Stimulated activated naive CD8-positive, alpha-beta T cell treated with anti-CD3 and anti-CD28 coated beads, Interleukin-15, amount 100 ng/mL, for 72 hours (primary cell): ENCODE measurements at regions not wholly inside any gene's neighbourhood (a gene's known extent, or its start where the extent isn't known, plus 50 kb on each side); places are given as distances from the start of the nearest gene placed in this dataset.
"Not testable (repeated sequence)": the region's sequence is repeated elsewhere in the genome, so short reads cannot be mapped to it uniquely, and the experiment has no call there.

Experiments used
- ATAC-seq: fragments of 150-1000 bp; cut with Tn5 transposase; 2 replicates; pipeline ENCODE4 v1.10.0; 2021; ENCODE audit warnings: mild to moderate bottlenecking, moderate library complexity
- DNase-seq, 2 donors: peaks; one replicate each; pipeline ENCODE4 v3.0.0; 2021 to 2022
- H3K27ac Mint-ChIP-seq, 2 donors: one replicate each; pipeline ENCODE4 v1.8.0; 2022; ENCODE audit warnings: mild to moderate bottlenecking in 2 of 2, mixed read lengths in 2 of 2, moderate library complexity in 2 of 2
- H3K27me3 Mint-ChIP-seq: one replicate; pipeline ENCODE4 v1.8.0; 2022; ENCODE audit warnings: mixed read lengths
- H3K4me1 Mint-ChIP-seq: one replicate; pipeline ENCODE4 v1.8.0; 2022; ENCODE audit warnings: mild to moderate bottlenecking, mixed read lengths
- H3K4me3 Mint-ChIP-seq, 2 donors: one replicate each; pipeline ENCODE4 v1.8.0; 2022; ENCODE audit warnings: mild to moderate bottlenecking in 2 of 2, mixed read lengths in 2 of 2, moderate library complexity in 1 of 2
- H3K9me3 Mint-ChIP-seq, 2 donors: one replicate each; pipeline ENCODE4 v1.8.0; 2022; ENCODE audit warnings: mixed read lengths in 2 of 2

GRCh38 chr4:81590596-81590995 lies 118.9 kb upstream of the RASGEF1B start:
- ATAC-seq (no peak), DNase-seq (no peak)
- H3K9me3 Mint-ChIP-seq: peaks cover 0 to 7% of the 10 kb centered on the region in 2 donors
- H3K27me3 Mint-ChIP-seq: no peaks in the 10 kb centered on the region
- H3K4me3 Mint-ChIP-seq: no peak overlapping the region
- H3K27ac Mint-ChIP-seq: no peak overlapping the region
- H3K4me1 Mint-ChIP-seq: peaks cover 10% of the 10 kb centered on the region

DNA sequence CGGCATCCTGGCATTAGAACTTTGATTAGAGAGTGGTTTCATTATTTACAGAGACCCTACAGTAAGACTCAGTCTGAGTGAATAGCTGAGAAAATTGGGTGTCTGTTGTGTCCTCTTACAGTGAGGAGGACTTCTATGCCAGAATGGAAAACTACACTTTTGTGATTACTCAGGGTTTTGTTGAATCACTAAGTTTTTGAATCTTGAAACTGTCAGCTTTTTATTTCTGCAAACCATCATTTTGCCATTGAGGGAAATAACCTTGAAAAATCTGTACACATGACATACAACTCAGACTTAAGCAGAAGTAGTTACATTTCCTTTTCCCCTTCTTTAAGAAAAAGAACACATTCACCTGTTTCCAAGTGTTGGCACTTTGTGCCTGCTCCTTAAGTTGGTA lies 117.6 kb upstream of the RASGEF1B start:
- DNase-seq: no peak
- Mint-ChIP-seq H3K27ac (no peak overlapping the region), H3K4me1 (peaks cover 10% of the 10 kb centered on the region), H3K27me3 (no peaks in the 10 kb centered on the region), H3K9me3 (peaks cover 0 to 7% of the 10 kb centered on the region in 2 donors), H3K4me3 (no peak overlapping the region)
- no peak for ATAC-seq

- Mint-ChIP-seq H3K27me3 (no peaks in the 10 kb centered on the region), H3K4me3 (no peak overlapping the region), H3K4me1 (peaks cover 10% of the 10 kb centered on the region), H3K9me3 (no peaks in the 10 kb centered on the region), H3K27ac (no peak overlapping the region)
- ATAC-seq (no peak), DNase-seq (no peak)
Observed at GRCh38 chr4:81586706-81587105, 115.0 kb upstream of the RASGEF1B start.

GRCh38 chr4:81580994-81581374 lies 109.3 kb upstream of the RASGEF1B start:
- ATAC-seq, H3K4me1 Mint-ChIP-seq, H3K4me3 Mint-ChIP-seq, H3K27ac Mint-ChIP-seq, H3K27me3 Mint-ChIP-seq, DNase-seq, H3K9me3 Mint-ChIP-seq: not testable (repeated sequence)

DNA sequence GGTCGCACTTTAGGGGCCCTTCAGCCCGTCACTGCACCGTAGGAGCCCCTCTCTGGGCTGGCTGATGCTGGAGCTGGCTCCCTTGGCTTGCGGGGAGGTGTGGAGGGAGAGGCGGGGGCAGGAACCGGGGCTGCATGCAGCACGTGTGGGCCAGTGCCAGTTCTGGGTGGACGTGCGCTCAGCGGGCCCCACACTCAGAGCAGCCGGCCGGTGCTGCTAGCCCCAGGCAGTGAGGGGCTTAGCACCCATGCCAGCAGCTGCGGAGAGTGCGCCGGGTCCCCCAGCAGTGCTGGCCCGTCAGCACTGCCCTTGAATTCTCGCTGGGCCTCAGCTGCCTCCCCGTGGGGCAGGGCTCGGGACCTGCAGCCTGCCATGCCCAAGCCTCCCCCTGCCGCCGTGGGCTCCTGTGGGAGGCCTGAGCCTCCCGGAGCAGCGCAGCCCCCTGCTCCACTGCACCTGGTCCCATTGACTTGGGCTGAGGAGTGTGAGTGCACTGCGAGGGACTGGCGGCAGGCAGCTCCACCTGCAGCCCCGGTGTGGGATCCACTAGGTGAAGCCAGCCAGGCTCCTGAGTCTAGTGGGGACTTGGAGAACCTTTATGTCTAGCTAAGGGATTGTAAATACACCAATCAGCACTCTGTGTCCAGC lies 108.8 kb upstream of the RASGEF1B start:
- no peak overlapping the region for H3K4me3 Mint-ChIP-seq
- DNase-seq: no peak
- ATAC-seq: no peak
- H3K27me3 Mint-ChIP-seq: peaks cover 7% of the 10 kb centered on the region
- H3K4me1 Mint-ChIP-seq: no peaks in the 10 kb centered on the region
- no peaks in the 10 kb centered on the region for H3K9me3 Mint-ChIP-seq
- no peak overlapping the region for H3K27ac Mint-ChIP-seq

DNA sequence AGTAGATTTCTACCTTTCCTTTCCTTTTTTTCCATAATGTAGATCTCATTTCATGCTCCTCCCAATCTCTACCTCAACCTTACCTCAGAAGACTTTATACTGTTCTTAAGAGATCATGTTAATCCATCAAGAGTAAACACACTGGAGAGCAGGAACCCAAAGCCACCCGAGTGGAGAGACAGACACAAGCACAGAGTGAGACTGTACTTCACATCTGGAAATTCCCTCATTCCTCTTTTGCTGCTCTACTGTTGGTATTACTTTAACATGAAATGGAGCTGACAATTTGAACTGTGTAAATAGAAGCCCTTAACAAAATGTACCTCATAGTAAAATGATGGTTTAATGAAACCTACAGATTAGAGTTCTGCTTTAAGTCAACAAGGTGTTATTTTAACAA lies 105.7 kb upstream of the RASGEF1B start:
- H3K27me3 Mint-ChIP-seq: peaks cover 7% of the 10 kb centered on the region
- H3K4me1 Mint-ChIP-seq: no peaks in the 10 kb centered on the region
- DNase-seq (no peak), ATAC-seq (no peak)
- no peak overlapping the region for H3K27ac Mint-ChIP-seq
- no peaks in the 10 kb centered on the region for H3K9me3 Mint-ChIP-seq
- H3K4me3 Mint-ChIP-seq: no peak overlapping the region

DNA sequence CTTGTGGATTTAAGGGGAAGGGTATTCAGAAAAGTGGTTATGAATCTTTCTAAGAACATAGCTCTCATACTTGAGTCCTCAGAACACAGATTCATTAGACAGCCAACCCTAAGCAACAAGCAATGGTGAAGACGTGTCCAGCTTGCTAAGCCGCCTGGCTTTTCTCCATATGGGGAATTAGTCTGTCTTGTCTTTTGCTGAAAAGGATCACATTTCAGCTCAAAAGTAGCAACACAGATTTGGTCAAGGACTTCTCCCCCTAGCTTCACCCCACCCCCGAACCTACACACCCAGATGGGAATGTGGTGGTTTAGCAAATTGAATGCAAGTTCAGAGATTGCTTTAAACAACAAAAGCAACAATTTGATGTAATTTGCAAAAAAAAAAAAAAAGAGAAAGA lies 103.3 kb upstream of the RASGEF1B start:
- no peaks in the 10 kb centered on the region for H3K9me3 Mint-ChIP-seq
- peaks cover 7% of the 10 kb centered on the region for H3K27me3 Mint-ChIP-seq
- no peak overlapping the region for H3K27ac Mint-ChIP-seq
- no peaks in the 10 kb centered on the region for H3K4me1 Mint-ChIP-seq
- DNase-seq (no peak), ATAC-seq (no peak)
- no peak overlapping the region for H3K4me3 Mint-ChIP-seq

DNA sequence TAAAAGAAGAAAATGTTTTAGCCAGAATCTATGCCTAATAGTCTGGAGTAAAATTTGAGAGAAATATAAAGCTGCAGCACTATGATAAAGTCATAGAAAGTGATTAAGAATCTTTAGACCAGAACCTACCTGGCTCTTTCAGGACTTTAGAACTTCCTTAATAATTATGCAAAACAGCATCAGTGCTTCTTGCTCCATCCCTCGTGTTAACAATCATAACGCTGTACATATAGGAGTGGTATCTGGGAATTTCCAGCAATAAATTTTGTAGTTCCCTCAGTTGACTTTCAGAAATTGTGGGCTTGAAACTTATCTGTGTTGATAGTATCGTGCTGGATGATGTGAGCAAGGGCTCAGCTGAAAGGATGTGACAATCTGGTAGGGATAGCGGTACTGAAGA lies 102.1 kb upstream of the RASGEF1B start:
- Mint-ChIP-seq H3K27ac (no peak overlapping the region), H3K9me3 (no peaks in the 10 kb centered on the region), H3K4me3 (no peak overlapping the region), H3K4me1 (no peaks in the 10 kb centered on the region), H3K27me3 (peaks cover 7% of the 10 kb centered on the region)
- ATAC-seq (no peak), DNase-seq (no peak)

- ATAC-seq (no peak), DNase-seq (no peak)
- H3K4me1 Mint-ChIP-seq: no peaks in the 10 kb centered on the region
- H3K27ac Mint-ChIP-seq: no peak overlapping the region
- H3K4me3 Mint-ChIP-seq: no peak overlapping the region
- peaks cover 4% of the 10 kb centered on the region for H3K27me3 Mint-ChIP-seq
- H3K9me3 Mint-ChIP-seq: no peaks in the 10 kb centered on the region
Observed at GRCh38 chr4:81572402-81572801, 100.7 kb upstream of the RASGEF1B start.

DNA sequence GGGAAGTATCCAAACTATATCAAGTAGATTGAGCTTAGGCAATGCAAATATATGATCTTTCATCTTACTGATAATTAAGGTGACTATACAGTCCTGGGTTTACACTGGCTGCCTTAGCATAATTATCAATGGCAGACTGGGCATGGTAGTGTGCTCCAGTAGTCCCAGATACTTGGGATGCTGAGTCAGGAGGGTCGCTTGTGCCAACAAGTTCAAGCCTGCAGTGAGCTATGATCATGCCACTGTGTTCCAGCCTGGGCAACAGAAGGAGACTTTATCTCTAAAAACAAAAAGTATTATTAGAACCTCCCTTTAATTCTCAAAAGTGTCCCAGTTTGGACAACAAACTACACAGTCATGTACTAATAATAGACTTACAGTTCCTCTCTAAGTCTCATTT lies 99.4 kb upstream of the RASGEF1B start:
- ATAC-seq (no peak), DNase-seq (no peak)
- H3K9me3 Mint-ChIP-seq: no peaks in the 10 kb centered on the region
- peaks cover 4% of the 10 kb centered on the region for H3K4me1 Mint-ChIP-seq
- no peak overlapping the region for H3K4me3 Mint-ChIP-seq
- H3K27me3 Mint-ChIP-seq: no peaks in the 10 kb centered on the region
- no peak overlapping the region for H3K27ac Mint-ChIP-seq

DNA sequence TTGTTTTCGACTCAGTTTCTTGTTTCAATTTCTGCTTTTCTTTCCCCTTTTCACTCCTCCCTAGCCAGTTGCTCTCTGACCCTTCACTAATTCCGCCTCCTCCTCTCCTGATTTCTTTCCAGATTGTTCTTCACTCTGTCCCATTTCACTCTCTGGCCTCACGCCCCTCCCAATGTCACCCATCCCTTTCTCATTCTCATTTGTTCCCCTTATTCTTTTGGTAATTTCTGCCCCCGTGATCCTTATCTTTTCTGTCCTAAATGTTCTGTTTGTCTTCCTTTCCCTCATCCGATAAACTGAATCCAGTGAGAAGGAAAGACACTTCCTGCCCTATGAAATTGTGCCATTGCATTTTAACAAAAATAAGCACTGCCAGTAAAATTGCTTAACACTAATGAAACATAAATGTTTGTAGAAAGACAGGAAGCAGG lies 94.5 kb upstream of the RASGEF1B start:
- ATAC-seq (no peak), DNase-seq (no peak)
- no peaks in the 10 kb centered on the region for H3K9me3 Mint-ChIP-seq
- H3K27me3 Mint-ChIP-seq: no peaks in the 10 kb centered on the region
- H3K27ac Mint-ChIP-seq: no peak overlapping the region
- H3K4me3 Mint-ChIP-seq: no peak overlapping the region
- peaks cover 25% of the 10 kb centered on the region for H3K4me1 Mint-ChIP-seq

DNA sequence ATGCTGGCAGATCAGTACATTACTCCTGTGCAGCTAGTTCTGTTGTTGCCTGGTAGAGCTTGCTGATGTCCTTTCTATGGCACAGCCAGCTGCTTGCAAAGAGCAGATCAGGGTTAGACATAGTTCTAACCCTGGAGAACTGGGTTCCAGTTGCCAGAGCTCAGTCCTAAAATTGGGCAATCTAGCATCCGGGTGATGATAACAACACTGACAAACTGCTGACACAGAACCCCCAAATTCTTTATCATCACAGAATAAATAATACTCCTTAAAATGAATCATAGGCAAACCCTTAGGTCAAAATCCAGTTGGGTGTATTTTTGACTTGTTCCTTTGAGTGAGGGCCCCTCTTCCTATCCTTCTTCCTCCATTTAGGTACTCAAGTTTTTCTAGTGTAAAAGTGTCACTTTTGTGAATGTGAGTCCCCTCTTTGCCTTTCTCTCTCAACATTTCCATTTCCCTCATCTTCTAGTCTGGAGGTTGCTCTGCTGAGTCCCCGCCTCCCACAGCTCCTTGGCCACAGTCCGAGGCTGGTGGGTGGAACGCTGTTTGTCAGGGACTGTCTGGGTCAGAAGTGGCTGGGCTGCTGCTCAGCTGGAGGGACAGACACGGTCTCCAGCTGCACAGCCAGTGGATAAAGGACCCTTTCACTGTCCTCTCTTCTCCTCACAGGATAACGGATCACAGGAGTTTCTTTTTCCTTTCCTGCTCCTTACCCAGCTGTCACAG lies 93.6 kb upstream of the RASGEF1B start:
- ATAC-seq (no peak), DNase-seq (no peak)
- Mint-ChIP-seq H3K27ac (no peak overlapping the region), H3K4me3 (no peak overlapping the region), H3K9me3 (no peaks in the 10 kb centered on the region), H3K27me3 (no peaks in the 10 kb centered on the region), H3K4me1 (peaks cover 25% of the 10 kb centered on the region)

DNA sequence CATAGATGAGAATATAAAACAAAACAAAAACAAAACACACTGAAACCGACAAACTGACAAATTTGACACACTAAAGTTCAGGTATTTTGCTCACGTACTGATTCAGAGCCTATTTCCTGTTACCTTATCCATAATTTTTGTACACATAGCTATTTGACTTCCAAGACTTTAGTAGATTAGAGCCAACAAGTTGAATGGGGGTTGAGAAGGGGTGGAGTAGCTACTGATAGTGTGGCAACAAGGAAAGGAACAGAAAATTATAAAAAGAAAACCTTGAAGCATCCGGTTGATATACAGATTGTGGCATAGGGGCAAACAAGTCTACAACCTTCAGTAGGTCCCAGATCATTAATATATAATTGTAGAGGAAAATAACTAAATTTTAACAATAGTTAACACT lies 92.3 kb upstream of the RASGEF1B start:
- no peak overlapping the region for H3K27ac Mint-ChIP-seq
- H3K9me3 Mint-ChIP-seq: no peaks in the 10 kb centered on the region
- no peak overlapping the region for H3K4me3 Mint-ChIP-seq
- ATAC-seq (no peak), DNase-seq (no peak)
- no peaks in the 10 kb centered on the region for H3K27me3 Mint-ChIP-seq
- peaks cover 26% of the 10 kb centered on the region for H3K4me1 Mint-ChIP-seq

DNA sequence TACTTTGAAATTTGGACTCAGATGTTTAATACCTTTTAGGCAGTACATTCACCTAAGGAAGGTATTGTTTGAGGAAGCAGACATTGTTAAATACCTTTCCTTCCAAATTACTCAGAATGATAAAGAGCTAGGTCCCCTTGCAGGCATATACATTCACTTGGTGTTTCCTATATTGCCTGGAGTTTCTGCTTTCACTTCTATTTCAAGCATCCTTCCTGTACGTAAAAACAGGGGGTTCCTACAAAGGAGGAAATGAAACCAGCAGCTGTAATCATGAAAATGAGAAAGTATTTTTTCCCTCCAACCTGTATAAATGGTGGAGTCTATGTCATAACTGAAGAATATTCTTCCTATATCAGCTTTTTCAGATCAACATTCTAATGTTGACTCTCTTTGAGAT lies 90.4 kb upstream of the RASGEF1B start:
- no peak overlapping the region for H3K4me3 Mint-ChIP-seq
- peak overlapping the region in 1 of 2 donors; percentile 57 for H3K27ac Mint-ChIP-seq
- ATAC-seq: peak; percentile 97
- H3K9me3 Mint-ChIP-seq: no peaks in the 10 kb centered on the region
- no peaks in the 10 kb centered on the region for H3K27me3 Mint-ChIP-seq
- no peak for DNase-seq
- H3K4me1 Mint-ChIP-seq: peaks cover 31% of the 10 kb centered on the region

- ATAC-seq: no peak
- no peak for DNase-seq
- Mint-ChIP-seq H3K9me3 (peaks cover 5 to 8% of the 10 kb centered on the region in 2 donors), H3K27ac (no peak overlapping the region), H3K27me3 (no peaks in the 10 kb centered on the region), H3K4me1 (peaks cover 29% of the 10 kb centered on the region), H3K4me3 (no peak overlapping the region)
Observed at GRCh38 chr4:81557306-81557705, 85.6 kb upstream of the RASGEF1B start.

GRCh38 chr4:81555489-81555888 lies 83.8 kb upstream of the RASGEF1B start:
- Mint-ChIP-seq H3K4me1 (peaks cover 26% of the 10 kb centered on the region), H3K9me3 (peaks cover 5 to 8% of the 10 kb centered on the region in 2 donors), H3K27me3 (no peaks in the 10 kb centered on the region), H3K27ac (no peak overlapping the region), H3K4me3 (peak overlapping the region in 1 of 2 donors; percentile 25)
- ATAC-seq: no peak
- no peak for DNase-seq

GRCh38 chr4:81552086-81552485 lies 80.4 kb upstream of the RASGEF1B start:
- Mint-ChIP-seq H3K4me1 (peaks cover 20% of the 10 kb centered on the region), H3K27me3 (no peaks in the 10 kb centered on the region), H3K27ac (no peak overlapping the region), H3K9me3 (peaks cover 5 to 8% of the 10 kb centered on the region in 2 donors), H3K4me3 (no peak overlapping the region)
- ATAC-seq (no peak), DNase-seq (no peak)
